HG02943 (cell line): ENCODE measurements at regions not wholly inside any gene's neighbourhood (a gene's known extent, or its start where the extent isn't known, plus 50 kb on each side); places are given as distances from the start of the nearest gene placed in this dataset.
"Not testable (repeated sequence)": the region's sequence is repeated elsewhere in the genome, so short reads cannot be mapped to it uniquely, and the experiment has no call there.

ENCODE experiments used
- ATAC-seq: cut with Tn5 transposase; IDR thresholded peaks from one replicate; pipeline ENCODE4 v1.9.1; 2021; ENCODE audit warnings: mild to moderate bottlenecking, low read depth, moderate library complexity; ENCODE audit not compliant: unreplicated experiment

- no peak for ATAC-seq
Observed at GRCh38 chr15:62270216-62270921, 105.3 kb upstream of the C2CD4B start.

GRCh38 chr15:62272290-62272689 lies 107.2 kb upstream of the C2CD4B start:
- ATAC-seq = no peak

GRCh38 chr15:62275831-62276230 lies 110.7 kb upstream of the C2CD4B start:
- ATAC-seq = no peak

- no peak for ATAC-seq
Observed at GRCh38 chr15:62277816-62278394, 112.8 kb upstream of the C2CD4B start.

- no peak for ATAC-seq
Observed at GRCh38 chr15:62278534-62278933, 113.4 kb upstream of the C2CD4B start.

GRCh38 chr15:62279041-62279440 lies 114.0 kb upstream of the C2CD4B start:
- no peak for ATAC-seq

- no peak for ATAC-seq
Observed at GRCh38 chr15:62280625-62281024, 115.5 kb upstream of the C2CD4B start.

- not testable (repeated sequence) for ATAC-seq
Observed at GRCh38 chr15:62281801-62282200, 116.7 kb upstream of the C2CD4B start.

- ATAC-seq = no peak
Observed at GRCh38 chr15:62287066-62287857, 122.2 kb upstream of the C2CD4B start.

- no peak for ATAC-seq
Observed at GRCh38 chr15:62288361-62289017, 123.4 kb upstream of the C2CD4B start.

GRCh38 chr15:62291262-62291661 lies 126.2 kb upstream of the C2CD4B start:
- no peak for ATAC-seq

GRCh38 chr15:62296756-62297507 lies 131.8 kb upstream of the C2CD4B start:
- no peak for ATAC-seq

GRCh38 chr15:62297522-62297921 lies 132.4 kb upstream of the C2CD4B start:
- no peak for ATAC-seq

GRCh38 chr15:62297933-62298332 lies 132.8 kb upstream of the C2CD4B start:
- no peak for ATAC-seq

- ATAC-seq = no peak
Observed at GRCh38 chr15:62298811-62299210, 133.7 kb upstream of the C2CD4B start.

- no peak for ATAC-seq
Observed at GRCh38 chr15:62299541-62299940, 134.5 kb upstream of the C2CD4B start.

GRCh38 chr15:62301993-62302675 lies 137.0 kb upstream of the C2CD4B start:
- no peak for ATAC-seq

GRCh38 chr15:62306851-62307504 lies 141.9 kb upstream of the C2CD4B start:
- no peak for ATAC-seq

- ATAC-seq = no peak
Observed at GRCh38 chr15:62307551-62307950, 142.5 kb upstream of the C2CD4B start.
